Mesenchymal stem cell (in vitro differentiated cells and primary cell): ENCODE measurements at regions not wholly inside any gene's neighbourhood (a gene's known extent, or its start where the extent isn't known, plus 50 kb on each side); places are given as distances from the start of the nearest gene placed in this dataset.

ENCODE experiments used
- DNase-seq: peaks from one replicate; pipeline ENCODE4 v3.0.0-alpha.2; 2013
- H2AFZ ChIP-seq: one replicate; pipeline ENCODE4 v1.6.1; 2013; ENCODE audit warnings: low read depth, mild to moderate bottlenecking, control low read depth, inconsistent platforms, low read length, moderate library complexity
- H2AK5ac ChIP-seq: 2 replicates; pipeline ENCODE4 v1.6.1; 2013; ENCODE audit warnings: low read length, moderate library complexity, mild to moderate bottlenecking, inconsistent platforms; ENCODE audit not compliant: severe bottlenecking
- H2BK120ac ChIP-seq: one replicate; pipeline ENCODE4 v1.6.1; 2013; ENCODE audit warnings: low read depth, mild to moderate bottlenecking, inconsistent platforms, low read length, moderate library complexity
- H2BK12ac ChIP-seq, 2 experiments: one replicate each; pipeline ENCODE4 v1.6.1; 2013; ENCODE audit warnings: inconsistent platforms in 2 of 2, low read length in 2 of 2, mild to moderate bottlenecking in 2 of 2, moderate library complexity in 2 of 2, control low read depth in 1 of 2
- H2BK15ac ChIP-seq: one replicate; pipeline ENCODE4 v1.6.1; 2013; ENCODE audit warnings: mild to moderate bottlenecking, low read depth, inconsistent platforms; ENCODE audit not compliant: poor library complexity, severe bottlenecking
- H2BK5ac ChIP-seq: 2 replicates; pipeline ENCODE4 v1.6.1; 2013; ENCODE audit warnings: low read depth, mild to moderate bottlenecking, low read length, control low read depth, inconsistent platforms; ENCODE audit not compliant: poor library complexity, severe bottlenecking
- H3K14ac ChIP-seq, 2 experiments: one replicate each; pipeline ENCODE4 v1.6.1; 2013; ENCODE audit warnings: inconsistent platforms in 2 of 2, low read length in 2 of 2, control low read depth in 1 of 2, mild to moderate bottlenecking in 1 of 2, moderate library complexity in 1 of 2
- H3K18ac ChIP-seq, 2 experiments: one replicate each; pipeline ENCODE4 v1.6.1; 2013; ENCODE audit warnings: inconsistent platforms in 2 of 2, low read length in 2 of 2, control low read depth in 1 of 2, low read depth in 1 of 2, mild to moderate bottlenecking in 1 of 2
- H3K23ac ChIP-seq, 2 experiments: one replicate each; pipeline ENCODE4 v1.6.1; 2013; ENCODE audit warnings: inconsistent platforms in 2 of 2, low read length in 2 of 2, mild to moderate bottlenecking in 2 of 2, moderate library complexity in 2 of 2, control low read depth in 1 of 2
- H3K27ac ChIP-seq: 2 replicates; pipeline ENCODE4 v1.5.1; 2013; ENCODE audit warnings: mild to moderate bottlenecking, moderate library complexity, low read length, control low read depth, inconsistent platforms; ENCODE audit not compliant: poor library complexity, severe bottlenecking
- H3K27me3 ChIP-seq, 2 experiments: 2 replicates each; pipeline versions ENCODE4 v1.6.1 to v1.7.0; 2013; ENCODE audit warnings: low read length in 2 of 2, mild to moderate bottlenecking in 2 of 2, moderate library complexity in 2 of 2, control low read depth in 1 of 2, inconsistent platforms in 1 of 2; ENCODE audit not compliant: control insufficient read depth in 1 of 2, insufficient read depth in 1 of 2
- H3K36me3 ChIP-seq, 2 experiments: 2 replicates each; pipeline versions ENCODE4 v1.6.1 to v1.7.0; 2013; ENCODE audit warnings: low read length in 2 of 2, control low read depth in 1 of 2, inconsistent platforms in 1 of 2, low read depth in 1 of 2, mild to moderate bottlenecking in 1 of 2; ENCODE audit not compliant: insufficient read depth in 2 of 2, control insufficient read depth in 1 of 2
- H3K4ac ChIP-seq, 2 experiments: one replicate each; pipeline ENCODE4 v1.6.1; 2013; ENCODE audit warnings: inconsistent platforms in 2 of 2, low read length in 2 of 2, mild to moderate bottlenecking in 2 of 2, moderate library complexity in 2 of 2, control low read depth in 1 of 2, low read depth in 1 of 2
- H3K4me1 ChIP-seq: 2 replicates; pipeline ENCODE4 v1.6.1; 2013; ENCODE audit warnings: low read depth, low read length, control low read depth; ENCODE audit not compliant: control insufficient read depth, insufficient read depth
- H3K4me2 ChIP-seq: 2 replicates; pipeline ENCODE4 v1.6.1; 2013; ENCODE audit warnings: low read length, mild to moderate bottlenecking, inconsistent platforms; ENCODE audit not compliant: poor library complexity, severe bottlenecking
- H3K4me3 ChIP-seq, 2 experiments: 2 replicates each; pipeline versions ENCODE4 v1.5.1 to v1.7.0; 2013; ENCODE audit warnings: low read length in 2 of 2, mild to moderate bottlenecking in 2 of 2, control low read depth in 1 of 2, low read depth in 1 of 2; ENCODE audit not compliant: insufficient read depth in 1 of 2
- H3K79me1 ChIP-seq: replicated peaks from 2 replicates; pipeline ENCODE4 v1.6.1; 2013; ENCODE audit warnings: mild to moderate bottlenecking, control low read depth, low read length, inconsistent platforms; ENCODE audit not compliant: poor library complexity, severe bottlenecking
- H3K9ac ChIP-seq: 2 replicates; pipeline ENCODE4 v1.7.0; 2013; ENCODE audit warnings: mild to moderate bottlenecking, low read length, moderate library complexity
- H3K9me3 ChIP-seq: 2 replicates; pipeline ENCODE4 v1.7.0; 2013; ENCODE audit warnings: mild to moderate bottlenecking, low read length; ENCODE audit not compliant: control insufficient read depth
- H4K8ac ChIP-seq: one replicate; pipeline ENCODE4 v1.6.1; 2013; ENCODE audit warnings: inconsistent platforms, mild to moderate bottlenecking, low read length, moderate library complexity
- H4K91ac ChIP-seq: one replicate; pipeline ENCODE4 v1.6.1; 2013; ENCODE audit warnings: mild to moderate bottlenecking, low read length, inconsistent platforms
- WGBS: methylation state at CpG from one replicate; pipeline ENCODE4 v1.1.7; 2013; ENCODE audit warnings: mixed read lengths; 5-methylcytosine and 5-hydroxymethylcytosine counted together

- Histone ChIP-seq H2BK12ac (no peak overlapping the region), H3K36me3 (no peaks in the 10 kb centered on the region), H3K27me3 (peaks cover 36 to 72% of the 10 kb centered on the region in 2 experiments), H3K27ac (no peak overlapping the region), H3K4ac (no peak overlapping the region), H4K8ac (no peak overlapping the region), H2BK5ac (no peak overlapping the region), H3K9me3 (no peaks in the 10 kb centered on the region), H2AFZ (no peak overlapping the region), H3K23ac (no peak overlapping the region), H4K91ac (no peak overlapping the region), H2AK5ac (no peak overlapping the region), H3K18ac (no peak overlapping the region), H3K14ac (no peak overlapping the region), H2BK120ac (no peak overlapping the region), H3K9ac (no peak overlapping the region), H3K4me2 (no peak overlapping the region), H3K4me1 (peaks cover 4% of the 10 kb centered on the region), H3K4me3 (no peak overlapping the region), H2BK15ac (no peak overlapping the region), H3K79me1 (no peaks in the 10 kb centered on the region)
- 89% methylated on average over 29 of the region's 31 CpGs for WGBS
- no peak for DNase-seq
These were observed 129.8 kb upstream of the NKX1-1 start for GRCh38 chr4:1535926-1536578.

GRCh38 chr4:1534876-1535526 lies 128.8 kb upstream of the NKX1-1 start:
- no peak overlapping the region for H3K18ac ChIP-seq
- no peak overlapping the region for H3K4me2 ChIP-seq
- H2AFZ ChIP-seq = no peak overlapping the region
- H3K4me3 ChIP-seq = no peak overlapping the region
- no peak overlapping the region for H2BK5ac ChIP-seq
- no peak overlapping the region for H3K9ac ChIP-seq
- H3K14ac ChIP-seq = peak overlapping the region in 1 of 2 experiments; percentile 18
- peaks cover 4% of the 10 kb centered on the region for H3K4me1 ChIP-seq
- no peak overlapping the region for H2AK5ac ChIP-seq
- 93% methylated on average over 30 of the region's 30 CpGs for WGBS
- no peak overlapping the region for H3K4ac ChIP-seq
- DNase-seq = no peak
- H4K91ac ChIP-seq = peak overlapping the region; percentile 67
- H2BK12ac ChIP-seq = no peak overlapping the region
- H3K36me3 ChIP-seq = no peaks in the 10 kb centered on the region
- H3K9me3 ChIP-seq = no peaks in the 10 kb centered on the region
- no peak overlapping the region for H4K8ac ChIP-seq
- H2BK120ac ChIP-seq = no peak overlapping the region
- no peak overlapping the region for H3K27ac ChIP-seq
- H3K79me1 ChIP-seq = no peaks in the 10 kb centered on the region
- no peak overlapping the region for H2BK15ac ChIP-seq
- peaks cover 36 to 71% of the 10 kb centered on the region in 2 experiments for H3K27me3 ChIP-seq
- H3K23ac ChIP-seq = no peak overlapping the region

- Histone ChIP-seq H2BK12ac (no peak overlapping the region), H2AK5ac (no peak overlapping the region), H3K4me3 (peak overlapping the region in 1 of 2 experiments; percentile 49), H3K27me3 (peaks cover 40 to 76% of the 10 kb centered on the region in 2 experiments), H3K23ac (no peak overlapping the region), H3K18ac (no peak overlapping the region), H3K4me1 (peaks cover 4% of the 10 kb centered on the region), H3K27ac (no peak overlapping the region), H4K8ac (no peak overlapping the region), H3K9ac (peak overlapping the region; percentile 32), H2BK15ac (no peak overlapping the region), H3K4ac (no peak overlapping the region), H3K79me1 (no peaks in the 10 kb centered on the region), H3K14ac (no peak overlapping the region), H2BK120ac (no peak overlapping the region), H2AFZ (no peak overlapping the region), H4K91ac (no peak overlapping the region), H2BK5ac (no peak overlapping the region), H3K36me3 (no peaks in the 10 kb centered on the region), H3K9me3 (no peaks in the 10 kb centered on the region), H3K4me2 (no peak overlapping the region)
- no peak for DNase-seq
- WGBS = 81% methylated on average over 17 of the region's 18 CpGs
These were observed 128.0 kb upstream of the NKX1-1 start for GRCh38 chr4:1534095-1534872.

- Histone ChIP-seq H3K79me1 (no peaks in the 10 kb centered on the region), H3K4me2 (no peak overlapping the region), H3K9ac (peak overlapping the region; percentile 32), H3K4me3 (peak overlapping the region in 1 of 2 experiments; percentile 49), H3K36me3 (no peaks in the 10 kb centered on the region), H2BK12ac (no peak overlapping the region), H3K4ac (no peak overlapping the region), H3K14ac (no peak overlapping the region), H2BK120ac (no peak overlapping the region), H3K18ac (no peak overlapping the region), H3K27ac (no peak overlapping the region), H3K27me3 (peaks cover 43 to 77% of the 10 kb centered on the region in 2 experiments), H2AFZ (no peak overlapping the region), H2AK5ac (no peak overlapping the region), H4K91ac (no peak overlapping the region), H3K23ac (peak overlapping the region in 1 of 2 experiments; percentile 26), H4K8ac (no peak overlapping the region), H3K4me1 (peaks cover 4% of the 10 kb centered on the region), H2BK5ac (no peak overlapping the region), H3K9me3 (peaks cover 2% of the 10 kb centered on the region), H2BK15ac (no peak overlapping the region)
- 79% methylated on average over 36 of the region's 36 CpGs for WGBS
- no peak for DNase-seq
These were observed 127.3 kb upstream of the NKX1-1 start for GRCh38 chr4:1533501-1534064.
